ENCODE measurements at regions not wholly inside any gene's neighbourhood (a gene's known extent, or its start where the extent isn't known, plus 50 kb on each side); places are given as distances from the start of the nearest gene placed in this dataset.

GRCh38 chr21:35510957-35511695 is 462.0 kb upstream of the RUNX1 start:
- no peak overlapping the region for H3K27ac Mint-ChIP-seq
- H3K36me3 Mint-ChIP-seq = no peaks in the 10 kb centered on the region
- peaks cover 5 to 8% of the 10 kb centered on the region in 2 donors for H3K4me1 Mint-ChIP-seq
- no peaks in the 10 kb centered on the region for H3K27me3 ChIP-seq (ENCODE audit: control insufficient read depth, insufficient read depth, low read length)
- H3K9me3 ChIP-seq (ENCODE audit: control insufficient read depth, insufficient read depth, low read length) = no peaks in the 10 kb centered on the region
- no peaks in the 10 kb centered on the region for H3K36me3 ChIP-seq (ENCODE audit: control insufficient read depth, insufficient read depth, low read length)
- no peak overlapping the region for H3K4me3 ChIP-seq (ENCODE audit: low read length)
- no peaks in the 10 kb centered on the region for H3K4me1 ChIP-seq (ENCODE audit: control insufficient read depth, insufficient read depth, low read length)
- no peaks in the 10 kb centered on the region for H3K9me3 Mint-ChIP-seq
- intact Hi-C loops (cut with micrococcal nuclease) = no loop called here
- no peak for TF ChIP-seq CTCF (IDR thresholded peaks at IDR 0.05)
- no peak overlapping the region for H3K27ac ChIP-seq (ENCODE audit: low read length)
- no peak overlapping the region for H3K4me3 Mint-ChIP-seq
- 78% methylated on average over 6 of the region's 6 CpGs for WGBS (ENCODE audit: insufficient coverage)
- H3K27me3 Mint-ChIP-seq (ENCODE audit: low read depth in 2 of 2) = peaks cover 29 to 38% of the 10 kb centered on the region in 2 donors
- no peak for DNase-seq
- ATAC-seq = no peak

GRCh38 chr21:35510294-35510693 is 461.2 kb upstream of the RUNX1 start:
- Histone ChIP-seq H3K9me3 (ENCODE audit: control insufficient read depth, insufficient read depth, low read length) (no peaks in the 10 kb centered on the region), H3K27ac (ENCODE audit: low read length) (no peak overlapping the region), H3K36me3 (ENCODE audit: control insufficient read depth, insufficient read depth, low read length) (no peaks in the 10 kb centered on the region), H3K4me3 (ENCODE audit: low read length) (no peak overlapping the region), H3K4me1 (ENCODE audit: control insufficient read depth, insufficient read depth, low read length) (no peaks in the 10 kb centered on the region), H3K27me3 (ENCODE audit: control insufficient read depth, insufficient read depth, low read length) (no peaks in the 10 kb centered on the region)
- WGBS (ENCODE audit: insufficient coverage) = 82% methylated on average over 2 of the region's 2 CpGs
- Mint-ChIP-seq H3K36me3 (no peaks in the 10 kb centered on the region), H3K27ac (no peak overlapping the region), H3K4me1 (peaks cover 5 to 8% of the 10 kb centered on the region in 2 donors), H3K9me3 (no peaks in the 10 kb centered on the region), H3K4me3 (no peak overlapping the region), H3K27me3 (ENCODE audit: low read depth in 2 of 2) (peaks cover 29 to 38% of the 10 kb centered on the region in 2 donors)
- ATAC-seq (no peak), DNase-seq (no peak)
- no peak for TF ChIP-seq CTCF (IDR thresholded peaks at IDR 0.05)
- intact Hi-C loops (cut with micrococcal nuclease) = no loop called here

GRCh38 chr21:35509001-35509704 is 460.1 kb upstream of the RUNX1 start:
- ATAC-seq = peak in 1 of 3 donors; percentile 51
- H3K27ac Mint-ChIP-seq = no peak overlapping the region
- intact Hi-C loops (cut with micrococcal nuclease) = no loop called here
- no peak overlapping the region for H3K4me3 ChIP-seq (ENCODE audit: low read length)
- no peak overlapping the region for H3K27ac ChIP-seq (ENCODE audit: low read length)
- H3K9me3 ChIP-seq (ENCODE audit: control insufficient read depth, insufficient read depth, low read length) = no peaks in the 10 kb centered on the region
- no peaks in the 10 kb centered on the region for H3K27me3 ChIP-seq (ENCODE audit: control insufficient read depth, insufficient read depth, low read length)
- DNase-seq = no peak
- H3K9me3 Mint-ChIP-seq = no peaks in the 10 kb centered on the region
- H3K4me1 ChIP-seq (ENCODE audit: control insufficient read depth, insufficient read depth, low read length) = no peaks in the 10 kb centered on the region
- no peak for TF ChIP-seq CTCF (IDR thresholded peaks at IDR 0.05)
- H3K4me1 Mint-ChIP-seq = peaks cover 5 to 10% of the 10 kb centered on the region in 2 donors
- 70% methylated on average over 5 of the region's 5 CpGs for WGBS (ENCODE audit: insufficient coverage)
- no peaks in the 10 kb centered on the region for H3K36me3 ChIP-seq (ENCODE audit: control insufficient read depth, insufficient read depth, low read length)
- H3K36me3 Mint-ChIP-seq = no peaks in the 10 kb centered on the region
- peaks cover 26 to 42% of the 10 kb centered on the region in 2 donors for H3K27me3 Mint-ChIP-seq (ENCODE audit: low read depth in 2 of 2)
- no peak overlapping the region for H3K4me3 Mint-ChIP-seq

All from natural killer cell (primary cell).